MM.1S (cell line): ENCODE measurements at regions not wholly inside any gene's neighbourhood (a gene's known extent, or its start where the extent isn't known, plus 50 kb on each side); places are given as distances from the start of the nearest gene placed in this dataset.

ENCODE experiments used
- DNase-seq: peaks from one replicate; pipeline ENCODE4 v3.0.0-alpha.2; 2015
- H2AFZ ChIP-seq: fragments of 300-600 bp; sonication (generic); 2 replicates; pipeline ENCODE4 v1.6.0; 2016; ENCODE audit warnings: antibody characterized with exemption, low read length
- H3F3A ChIP-seq: fragments of 300-600 bp; sonication (generic); 2 replicates; pipeline ENCODE4 v1.6.1; 2016; ENCODE audit warnings: mild to moderate bottlenecking, antibody characterized with exemption, low read length, moderate library complexity, mixed read lengths; ENCODE audit not compliant: insufficient read depth
- H3K27ac ChIP-seq: fragments of 300-600 bp; sonication (generic); 2 replicates; pipeline ENCODE4 v1.5.1; 2016; ENCODE audit warnings: mild to moderate bottlenecking, low read length
- H3K27me3 ChIP-seq: fragments of 300-600 bp; sonication (generic); replicated peaks from 2 replicates; pipeline ENCODE4 v1.6.0; 2016; ENCODE audit warnings: low read length; ENCODE audit not compliant: insufficient read depth
- H3K36me3 ChIP-seq: fragments of 300-600 bp; sonication (generic); replicated peaks from 2 replicates; pipeline ENCODE4 v1.6.1; 2016; ENCODE audit warnings: mild to moderate bottlenecking, low read length, mixed read lengths; ENCODE audit not compliant: insufficient read depth
- H3K4me1 ChIP-seq: fragments of 300-600 bp; sonication (generic); 2 replicates; pipeline ENCODE4 v1.6.1; 2016; ENCODE audit warnings: low read length, mixed read lengths
- H3K4me2 ChIP-seq: fragments of 300-600 bp; sonication (generic); 2 replicates; pipeline ENCODE4 v1.6.0; 2016; ENCODE audit warnings: low read depth, low read length
- H3K4me3 ChIP-seq: fragments of 300-600 bp; sonication (generic); 2 replicates; pipeline ENCODE4 v1.5.1; 2016; ENCODE audit warnings: low read length, mixed read lengths
- H3K79me2 ChIP-seq: fragments of 300-600 bp; sonication (generic); 2 replicates; pipeline ENCODE4 v1.6.1; 2016; ENCODE audit warnings: mixed run types, low read length, mixed read lengths
- H3K9ac ChIP-seq: fragments of 300-600 bp; sonication (generic); 2 replicates; pipeline ENCODE4 v1.6.1; 2016; ENCODE audit warnings: low read length, mixed read lengths
- H3K9me2 ChIP-seq: fragments of 300-600 bp; sonication (generic); replicated peaks from 2 replicates; pipeline ENCODE4 v1.6.1; 2016; ENCODE audit warnings: mild to moderate bottlenecking, low read length, mixed read lengths; ENCODE audit not compliant: insufficient read depth
- H3K9me3 ChIP-seq: fragments of 300-600 bp; sonication (generic); replicated peaks from 2 replicates; pipeline ENCODE4 v1.6.1; 2016; ENCODE audit warnings: mild to moderate bottlenecking, low read length, mixed read lengths; ENCODE audit not compliant: insufficient read depth
- H4K20me1 ChIP-seq: fragments of 300-600 bp; sonication (generic); 2 replicates; pipeline ENCODE4 v1.6.1; 2016; ENCODE audit warnings: mild to moderate bottlenecking, low read length, moderate library complexity, mixed read lengths; ENCODE audit not compliant: insufficient read depth
- EZH2 ChIP-seq: fragments of 300-600 bp; sonication (generic); optimal IDR thresholded peaks from 2 replicates; pipeline ENCODE3; 2017; ENCODE audit warnings: low read depth, mild to moderate bottlenecking, antibody characterized with exemption, low read length, mixed read lengths
- EZH2phosphoT487 ChIP-seq: fragments of 300-600 bp; sonication (generic); IDR thresholded peaks from 2 replicates; pipeline ENCODE4 v1.6.1; 2018; ENCODE audit warnings: antibody characterized with exemption, low read length
- TF ChIP-seq, protein P1 (sequence below): fragments of 300-600 bp; sonication (generic); IDR thresholded peaks from 2 replicates; pipeline ENCODE4 v1.5.1; 2016; ENCODE audit warnings: antibody characterized with exemption, low read length, mixed read lengths

DNA sequence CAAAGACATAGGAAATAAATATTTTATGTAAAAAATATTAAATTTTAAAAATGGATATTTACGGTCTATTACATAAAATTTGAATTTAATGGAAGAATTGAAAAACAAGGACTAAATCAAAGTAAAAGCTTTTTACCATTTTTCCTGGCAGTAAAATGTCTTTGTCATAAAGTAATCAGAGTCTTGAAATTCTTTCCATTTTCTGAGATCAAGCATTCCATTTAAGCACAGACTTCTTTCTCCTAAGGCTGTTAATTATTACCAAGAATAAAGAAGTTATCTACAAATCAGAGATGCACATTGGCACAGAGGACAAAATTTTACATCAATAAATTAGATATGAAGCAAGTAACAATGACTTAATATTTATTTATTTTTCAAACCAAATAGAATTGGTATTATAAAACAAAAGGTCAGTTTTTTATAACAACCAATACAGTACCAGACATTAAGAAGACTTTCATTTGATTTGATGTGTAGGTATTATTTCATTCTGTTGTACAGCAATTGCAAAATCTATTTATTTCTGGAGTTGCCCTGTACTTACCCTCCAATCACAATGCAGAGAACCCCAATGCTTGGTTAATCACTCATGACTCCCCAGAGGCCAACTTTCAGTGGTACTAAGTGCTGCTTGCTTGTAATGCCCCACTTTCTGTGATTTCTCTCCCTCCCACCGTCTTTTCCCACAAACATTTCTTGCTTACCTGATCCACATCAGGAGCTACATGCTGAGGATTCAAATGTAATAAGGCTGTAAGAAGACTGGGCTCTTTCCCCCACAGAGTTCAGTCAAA lies 254.6 kb downstream of the GASK1B start:
- H3K36me3 ChIP-seq = no peaks in the 10 kb centered on the region
- TF ChIP-seq, protein P1, sequence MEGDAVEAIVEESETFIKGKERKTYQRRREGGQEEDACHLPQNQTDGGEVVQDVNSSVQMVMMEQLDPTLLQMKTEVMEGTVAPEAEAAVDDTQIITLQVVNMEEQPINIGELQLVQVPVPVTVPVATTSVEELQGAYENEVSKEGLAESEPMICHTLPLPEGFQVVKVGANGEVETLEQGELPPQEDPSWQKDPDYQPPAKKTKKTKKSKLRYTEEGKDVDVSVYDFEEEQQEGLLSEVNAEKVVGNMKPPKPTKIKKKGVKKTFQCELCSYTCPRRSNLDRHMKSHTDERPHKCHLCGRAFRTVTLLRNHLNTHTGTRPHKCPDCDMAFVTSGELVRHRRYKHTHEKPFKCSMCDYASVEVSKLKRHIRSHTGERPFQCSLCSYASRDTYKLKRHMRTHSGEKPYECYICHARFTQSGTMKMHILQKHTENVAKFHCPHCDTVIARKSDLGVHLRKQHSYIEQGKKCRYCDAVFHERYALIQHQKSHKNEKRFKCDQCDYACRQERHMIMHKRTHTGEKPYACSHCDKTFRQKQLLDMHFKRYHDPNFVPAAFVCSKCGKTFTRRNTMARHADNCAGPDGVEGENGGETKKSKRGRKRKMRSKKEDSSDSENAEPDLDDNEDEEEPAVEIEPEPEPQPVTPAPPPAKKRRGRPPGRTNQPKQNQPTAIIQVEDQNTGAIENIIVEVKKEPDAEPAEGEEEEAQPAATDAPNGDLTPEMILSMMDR = no peak
- TF ChIP-seq EZH2phosphoT487 (no peak), EZH2 (no peak)
- H3F3A ChIP-seq = no peaks in the 10 kb centered on the region
- H3K4me3 ChIP-seq = no peak overlapping the region
- no peaks in the 10 kb centered on the region for H3K9me2 ChIP-seq
- no peaks in the 10 kb centered on the region for H3K79me2 ChIP-seq
- H3K27ac ChIP-seq = no peak overlapping the region
- no peaks in the 10 kb centered on the region for H4K20me1 ChIP-seq
- no peaks in the 10 kb centered on the region for H3K9me3 ChIP-seq
- H3K4me1 ChIP-seq = no peaks in the 10 kb centered on the region
- H2AFZ ChIP-seq = no peak overlapping the region
- no peak overlapping the region for H3K9ac ChIP-seq
- no peaks in the 10 kb centered on the region for H3K27me3 ChIP-seq
- no peak for DNase-seq
- H3K4me2 ChIP-seq = no peak overlapping the region

DNA sequence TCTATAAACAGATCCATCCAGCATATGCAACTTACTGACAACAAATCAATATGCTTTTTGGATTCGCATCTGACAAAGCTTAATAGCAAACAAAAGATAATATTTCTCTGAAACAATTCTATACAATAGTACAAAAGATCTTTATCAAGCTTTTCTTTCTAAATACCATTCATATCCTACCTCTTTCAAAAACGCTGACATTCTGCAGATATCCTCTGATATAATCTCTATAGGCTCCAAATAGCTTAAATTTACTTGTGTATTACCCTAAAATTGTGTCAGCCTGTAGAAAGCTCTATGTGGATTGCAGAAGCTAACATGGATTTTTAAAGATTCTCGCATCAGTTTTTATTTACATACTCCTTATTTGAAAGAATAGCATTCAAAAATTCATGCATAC lies 260.6 kb downstream of the GASK1B start:
- Histone ChIP-seq H3K36me3 (no peaks in the 10 kb centered on the region), H3K4me2 (no peak overlapping the region), H3K4me3 (no peak overlapping the region), H4K20me1 (no peaks in the 10 kb centered on the region), H3K4me1 (no peaks in the 10 kb centered on the region), H2AFZ (no peak overlapping the region), H3F3A (no peaks in the 10 kb centered on the region), H3K27me3 (no peaks in the 10 kb centered on the region), H3K79me2 (no peaks in the 10 kb centered on the region), H3K9ac (no peak overlapping the region), H3K27ac (no peak overlapping the region), H3K9me2 (no peaks in the 10 kb centered on the region), H3K9me3 (no peaks in the 10 kb centered on the region)
- TF ChIP-seq, protein P1 = no peak
- no peak for TF ChIP-seq EZH2phosphoT487
- no peak for TF ChIP-seq EZH2
- no peak for DNase-seq

DNA sequence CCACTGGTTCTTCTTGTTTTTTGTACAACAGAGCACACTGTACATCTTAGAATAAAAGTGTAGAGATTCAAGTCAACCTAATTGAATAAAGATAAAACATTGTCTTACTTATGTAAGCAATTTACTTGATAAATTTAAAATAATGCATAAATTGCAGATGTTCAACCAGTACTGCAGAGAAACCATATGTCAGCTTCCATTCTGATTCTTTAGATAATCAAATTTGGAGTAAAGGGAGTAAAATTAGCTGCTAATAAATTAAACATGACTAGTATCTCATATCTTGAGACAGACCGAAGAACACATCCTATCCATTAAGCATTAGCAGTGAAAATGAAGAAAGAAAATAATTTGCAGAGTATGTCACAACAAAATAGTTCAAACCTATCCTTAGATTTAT lies 261.2 kb downstream of the GASK1B start:
- Histone ChIP-seq H3F3A (no peaks in the 10 kb centered on the region), H3K4me2 (no peak overlapping the region), H3K79me2 (no peaks in the 10 kb centered on the region), H3K9me3 (no peaks in the 10 kb centered on the region), H3K9me2 (no peaks in the 10 kb centered on the region), H3K27ac (no peak overlapping the region), H2AFZ (no peak overlapping the region), H3K36me3 (no peaks in the 10 kb centered on the region), H3K9ac (no peak overlapping the region), H3K4me1 (no peaks in the 10 kb centered on the region), H4K20me1 (no peaks in the 10 kb centered on the region), H3K27me3 (no peaks in the 10 kb centered on the region), H3K4me3 (no peak overlapping the region)
- no peak for DNase-seq
- TF ChIP-seq EZH2phosphoT487 = no peak
- TF ChIP-seq, protein P1 = no peak
- TF ChIP-seq EZH2 = no peak
